GM19023 (cell line): ENCODE measurements at regions not wholly inside any gene's neighbourhood (a gene's known extent, or its start where the extent isn't known, plus 50 kb on each side); places are given as distances from the start of the nearest gene placed in this dataset.

Experiments used
- ATAC-seq: cut with Tn5 transposase; IDR thresholded peaks from one replicate; pipeline ENCODE4 v1.9.1; 2021; ENCODE audit warnings: mild to moderate bottlenecking, moderate library complexity; ENCODE audit not compliant: unreplicated experiment

DNA sequence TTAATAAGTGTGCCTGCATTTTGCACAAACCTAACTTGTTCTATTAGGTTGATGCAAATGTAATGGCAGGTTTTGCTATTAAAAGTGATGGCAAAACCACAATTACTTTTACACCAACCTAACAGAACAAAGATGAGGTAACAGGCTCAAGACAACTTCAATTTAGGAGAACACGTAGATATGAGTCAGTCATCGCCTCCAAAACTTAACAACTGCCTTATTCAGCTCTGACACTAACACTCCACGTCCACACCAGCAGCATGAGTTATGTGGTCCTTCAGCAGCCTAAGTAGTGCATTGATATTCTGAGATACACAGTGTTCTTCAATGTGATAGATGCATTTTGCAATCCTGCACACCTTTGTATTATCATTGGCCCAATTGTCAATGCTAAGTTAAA lies 1175.1 kb upstream of the ACVR2A start:
- no peak for ATAC-seq

DNA sequence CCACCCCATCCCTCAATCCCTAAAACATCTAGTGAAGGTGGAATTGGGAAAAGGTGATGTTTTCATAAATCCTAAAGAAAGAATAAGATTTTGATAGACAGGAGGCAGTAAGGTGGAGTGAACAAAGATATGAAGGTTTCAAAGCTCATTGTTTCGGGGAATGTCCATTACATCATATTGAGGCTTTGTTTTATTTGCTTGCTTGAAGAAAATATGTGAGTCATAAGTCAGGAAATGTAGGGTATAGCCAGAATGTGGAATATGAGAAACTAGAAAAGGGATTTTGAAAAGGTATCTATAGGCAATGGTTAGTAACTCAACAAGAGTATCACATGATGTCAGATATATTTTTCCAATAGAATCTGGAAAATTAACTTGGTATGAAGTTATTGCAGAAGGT lies 1178.5 kb upstream of the ACVR2A start:
- ATAC-seq, result no peak

DNA sequence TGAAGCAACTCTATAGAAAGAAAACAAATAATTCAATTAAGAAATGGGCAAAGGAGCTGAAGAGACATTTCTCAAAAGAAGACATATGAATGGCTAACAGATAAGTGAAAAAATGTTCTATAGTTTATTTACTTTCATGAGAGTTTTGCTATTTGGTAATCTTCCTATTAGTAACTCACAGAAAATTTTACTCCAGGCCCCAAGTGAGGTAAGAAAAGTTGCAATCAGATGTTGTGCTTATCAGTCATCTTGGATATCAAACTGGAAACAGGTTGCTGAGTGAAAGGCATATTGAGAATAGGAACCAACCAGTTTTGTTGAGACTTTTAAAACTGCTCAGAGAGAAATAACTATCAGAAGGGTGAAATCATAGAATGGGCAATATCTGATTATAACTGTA lies 1179.0 kb upstream of the ACVR2A start:
- ATAC-seq, result no peak

DNA sequence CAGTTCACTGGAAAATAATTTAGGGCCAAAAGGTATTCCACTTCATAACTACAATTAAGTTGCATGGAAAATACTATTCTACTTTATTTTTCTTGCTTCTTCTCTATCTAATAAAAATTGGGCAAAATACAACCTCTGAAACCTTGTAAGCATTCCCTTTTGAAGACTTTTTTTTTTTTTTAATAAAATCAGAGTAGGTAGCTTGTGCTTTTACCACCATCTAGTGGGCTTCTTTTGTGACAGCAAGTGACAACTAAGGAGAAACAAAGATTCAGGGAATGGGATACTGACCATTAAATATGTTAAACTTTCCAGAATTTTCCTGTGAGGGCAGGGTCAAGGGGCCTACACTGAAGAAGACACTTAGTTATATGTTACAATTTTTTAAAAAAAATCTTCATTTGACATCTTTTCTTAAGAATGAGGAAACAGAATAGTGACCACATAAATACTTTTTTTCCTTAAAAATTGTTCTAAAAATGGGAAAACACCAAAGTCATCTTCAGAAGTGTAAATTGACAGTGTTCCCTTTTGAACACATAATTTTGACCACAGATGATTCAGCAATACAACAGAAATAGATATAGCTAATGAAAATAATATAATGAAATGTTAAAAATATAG lies 1183.2 kb upstream of the ACVR2A start:
- no peak for ATAC-seq

DNA sequence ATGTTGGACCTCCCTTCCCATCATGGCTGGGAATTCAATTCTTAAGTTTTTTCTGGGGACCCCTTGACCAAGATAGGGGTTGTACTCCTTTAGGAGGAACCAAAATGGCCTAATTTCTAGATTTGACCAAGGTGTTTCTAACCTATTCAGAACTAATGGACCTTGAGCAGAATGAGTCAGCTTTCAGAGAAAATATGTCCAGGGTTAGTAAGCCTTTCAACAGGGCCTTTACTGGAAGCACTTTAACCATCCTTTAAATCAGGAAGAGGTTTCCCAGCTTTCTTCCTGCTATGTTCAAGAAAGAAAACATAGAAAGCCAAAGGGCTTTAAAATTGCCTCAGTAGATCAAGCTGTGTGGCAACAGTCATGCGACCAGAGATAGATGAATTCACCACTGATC lies 1184.9 kb upstream of the ACVR2A start:
- ATAC-seq, result no peak

DNA sequence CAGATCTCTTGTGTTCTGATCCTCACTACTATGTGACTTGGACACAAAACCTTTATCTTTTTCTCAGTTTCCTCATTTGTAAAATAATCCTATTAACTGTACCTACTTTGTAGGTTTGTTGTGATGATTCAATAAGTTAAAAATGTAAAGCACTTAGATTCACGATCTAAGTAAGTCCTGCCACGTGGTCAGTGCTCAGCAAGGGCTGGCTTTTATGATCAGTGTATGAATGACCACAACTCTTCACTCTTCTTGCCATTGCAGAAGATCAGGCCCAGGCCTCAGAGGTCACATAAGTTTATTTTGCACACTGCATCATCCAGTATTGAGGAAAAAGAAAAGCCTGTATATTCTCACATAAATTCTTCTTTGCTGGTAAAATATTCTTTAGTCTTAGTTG lies 1192.5 kb upstream of the ACVR2A start:
- no peak for ATAC-seq

DNA sequence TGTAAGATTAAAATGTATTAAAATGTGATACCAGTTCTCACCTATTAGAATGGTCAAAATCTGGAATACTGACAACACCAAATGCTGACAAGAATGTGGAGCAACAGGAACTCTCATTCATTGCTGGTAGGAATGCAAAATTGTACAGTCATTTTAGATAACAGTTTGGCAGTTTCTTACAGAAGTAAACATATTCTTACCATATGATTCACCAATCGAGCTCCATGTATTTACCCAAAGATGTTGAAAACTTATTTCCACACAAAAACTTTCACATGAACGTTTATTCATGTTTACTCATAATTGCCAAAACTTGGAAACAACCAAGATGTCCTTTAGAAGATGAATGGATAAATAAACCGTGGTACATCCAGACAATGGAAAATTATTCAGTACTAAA lies 1193.5 kb upstream of the ACVR2A start:
- ATAC-seq, result no peak

DNA sequence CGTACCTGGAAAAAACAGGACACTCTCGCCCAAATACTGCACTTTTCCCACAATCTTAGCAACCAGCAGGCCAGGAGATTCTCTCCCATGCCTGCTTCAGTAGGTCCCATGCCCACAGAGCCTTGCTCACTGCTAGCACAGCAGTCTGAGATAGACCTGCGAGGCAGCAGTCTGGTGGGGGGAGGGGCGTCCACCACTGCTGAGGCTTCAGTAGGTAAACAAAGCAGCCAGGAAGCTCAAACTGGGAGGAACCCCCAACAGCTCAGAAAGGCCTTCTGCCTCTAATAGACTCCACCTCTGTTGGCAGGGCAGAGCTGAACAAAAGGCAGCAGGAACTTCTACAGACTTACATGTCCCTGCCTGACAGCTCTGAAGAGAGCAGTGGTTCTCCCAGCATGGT lies 1202.8 kb upstream of the ACVR2A start:
- ATAC-seq, result no peak

DNA sequence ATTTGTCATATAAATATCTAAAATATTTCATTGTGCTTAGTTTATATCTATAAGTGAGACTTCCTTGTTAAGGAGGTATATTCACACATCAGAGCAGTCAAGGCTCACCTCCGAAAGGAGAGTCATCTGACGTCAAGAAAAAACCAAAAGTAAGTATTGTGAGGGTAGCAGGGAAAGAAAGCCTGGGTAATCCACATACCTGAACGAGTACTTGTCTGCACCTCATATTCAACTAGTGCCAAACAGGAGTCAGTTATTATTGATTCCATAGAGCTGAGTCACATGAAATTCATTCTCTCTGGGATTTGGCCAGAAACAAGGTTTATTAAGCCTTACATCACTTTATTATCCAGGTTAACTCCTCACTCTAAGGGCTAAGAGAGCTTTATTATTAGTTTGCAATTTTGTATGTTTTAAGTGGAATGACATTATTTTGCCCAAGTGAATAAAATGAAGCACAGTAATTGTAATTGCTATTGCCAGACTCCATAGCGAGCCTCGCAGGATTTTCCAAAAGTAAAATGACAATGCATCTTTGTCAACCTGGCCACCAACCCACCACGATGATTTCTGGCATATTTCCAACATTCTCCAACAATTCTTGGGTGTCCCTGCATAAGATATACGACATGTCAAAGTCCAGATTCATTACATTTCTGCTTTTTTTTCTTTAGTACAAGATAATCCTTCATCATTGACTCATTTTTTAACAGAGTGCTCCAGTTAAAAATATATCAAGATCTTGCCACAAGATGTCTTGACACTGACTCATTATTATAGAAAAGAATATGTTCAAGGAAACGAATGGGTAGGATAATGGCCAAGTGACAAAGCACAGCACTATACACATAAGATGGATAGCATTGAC lies 1210.4 kb upstream of the ACVR2A start:
- ATAC-seq, result no peak

DNA sequence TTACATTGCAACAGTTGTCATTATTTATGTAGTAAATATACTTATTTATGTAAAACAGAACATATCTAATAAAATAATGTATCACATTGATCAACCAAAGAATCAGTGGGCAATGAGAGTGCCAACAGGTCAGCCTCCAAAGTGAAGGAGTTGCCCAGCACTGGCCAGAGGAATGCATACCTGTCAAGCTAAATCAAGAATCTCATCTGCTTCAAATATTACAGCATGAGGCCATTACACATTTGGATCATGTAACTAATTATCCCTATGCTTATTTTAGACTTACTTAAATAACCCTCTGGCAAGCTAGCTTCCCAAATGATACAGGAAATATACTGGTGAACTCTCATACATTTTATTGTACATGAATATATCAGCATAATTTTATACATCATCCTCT lies 1211.7 kb upstream of the ACVR2A start:
- ATAC-seq, result no peak

DNA sequence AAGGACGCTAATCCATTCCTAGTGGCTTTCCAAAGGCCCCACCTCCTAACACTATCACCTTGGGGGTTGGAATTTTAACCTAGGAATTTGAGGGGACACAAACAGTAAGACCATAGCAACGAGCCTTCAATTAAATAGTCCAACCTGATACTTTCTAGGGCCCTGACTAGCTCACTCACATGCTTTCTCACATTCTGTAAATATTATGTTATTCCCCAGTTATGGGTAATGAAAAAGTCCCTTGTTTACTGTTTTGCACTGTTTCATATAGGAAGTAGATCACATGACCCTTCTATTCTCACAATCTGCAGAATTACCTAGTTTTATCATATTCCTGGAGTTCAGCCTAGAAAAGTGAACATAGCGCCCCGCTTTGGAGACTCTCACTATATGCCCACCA lies 1212.1 kb upstream of the ACVR2A start:
- ATAC-seq, result no peak

DNA sequence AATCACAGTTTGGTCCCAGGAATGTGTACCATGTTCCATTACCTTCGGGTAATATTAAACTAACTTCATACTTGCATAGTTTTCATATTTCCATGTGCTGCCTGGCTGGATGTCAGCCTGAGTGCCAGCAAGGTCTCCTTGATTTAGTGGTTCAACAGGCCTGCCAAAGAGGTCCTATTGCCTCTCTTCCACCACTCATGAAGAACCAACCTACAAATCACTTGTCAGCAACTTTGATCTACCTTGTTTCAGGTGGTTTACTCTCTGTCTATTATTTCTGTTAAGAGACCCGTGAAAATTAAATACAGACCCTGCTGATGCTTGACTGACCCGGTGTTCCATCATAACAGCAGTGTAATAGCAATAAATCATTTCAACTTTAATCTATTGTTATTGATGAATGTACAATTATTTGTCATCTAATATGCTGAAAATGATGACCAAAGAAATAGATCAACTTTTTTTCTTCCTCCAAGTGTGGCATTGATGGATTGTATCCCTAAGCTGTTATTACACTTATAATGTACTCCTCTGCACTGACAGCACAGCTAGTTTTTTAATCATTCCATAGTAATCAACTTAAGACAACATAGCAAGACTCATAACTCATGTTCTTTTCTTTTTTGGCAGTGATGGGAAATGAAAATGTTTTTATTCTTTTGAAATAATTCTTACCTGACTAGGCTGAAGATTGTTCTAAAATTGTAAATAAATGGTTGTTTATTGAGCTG lies 1220.2 kb upstream of the ACVR2A start:
- no peak for ATAC-seq

DNA sequence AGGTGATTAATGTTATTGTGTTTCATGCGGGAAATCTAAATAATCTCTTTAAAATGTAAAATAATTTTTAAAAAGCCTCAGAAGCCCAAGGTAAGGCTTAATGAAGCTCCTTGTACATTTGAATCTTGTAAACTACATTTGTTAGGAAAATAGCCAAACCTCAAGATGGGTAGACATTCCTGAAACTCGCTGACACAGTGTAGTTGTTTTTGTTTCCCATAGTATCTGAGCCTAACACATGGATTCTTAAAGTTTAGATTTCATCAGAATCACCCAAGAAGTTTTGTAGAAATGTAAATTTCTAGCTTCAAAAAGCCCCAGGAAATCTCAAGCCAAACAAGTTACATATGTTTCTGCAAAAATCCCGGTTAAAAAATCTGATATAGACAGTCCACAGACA lies 1221.1 kb upstream of the ACVR2A start:
- no peak for ATAC-seq

DNA sequence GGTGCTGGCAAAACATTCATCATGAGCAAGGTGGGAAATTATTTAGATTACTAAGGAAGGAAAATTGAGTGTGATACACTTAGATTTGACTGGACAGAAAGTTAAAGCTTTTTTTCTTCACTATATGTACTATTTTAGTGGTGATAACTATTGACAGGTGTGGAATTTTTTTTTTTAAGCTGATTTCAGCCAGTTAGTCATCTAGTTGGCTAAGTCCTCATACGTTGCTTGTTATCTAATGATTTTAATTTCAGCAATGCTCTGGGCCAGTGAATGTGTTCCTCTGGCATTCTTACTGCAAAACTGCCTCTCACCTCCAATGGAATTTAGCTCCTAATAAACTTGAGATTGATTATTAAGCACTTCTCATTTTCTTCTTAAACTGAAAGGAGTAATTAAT lies 1223.2 kb upstream of the ACVR2A start:
- no peak for ATAC-seq

DNA sequence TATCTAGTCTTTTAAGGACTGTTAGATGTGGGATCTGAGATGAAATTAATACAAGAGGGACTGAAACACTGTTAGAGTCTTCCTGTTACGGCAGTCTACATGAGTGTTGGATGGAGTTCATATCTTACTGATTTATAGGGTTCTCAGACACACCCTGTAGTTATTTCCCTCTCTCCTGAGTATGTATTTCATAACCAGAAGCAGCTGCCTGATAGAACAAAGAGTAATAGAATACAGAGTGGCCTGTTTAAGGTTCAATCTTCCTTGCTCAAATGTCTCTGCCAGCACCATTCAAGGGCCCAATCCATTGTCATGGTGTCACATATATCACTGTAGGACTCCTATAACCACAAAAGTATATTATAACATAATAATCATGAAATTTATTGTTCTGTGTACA lies 1229.1 kb upstream of the ACVR2A start:
- no peak for ATAC-seq

DNA sequence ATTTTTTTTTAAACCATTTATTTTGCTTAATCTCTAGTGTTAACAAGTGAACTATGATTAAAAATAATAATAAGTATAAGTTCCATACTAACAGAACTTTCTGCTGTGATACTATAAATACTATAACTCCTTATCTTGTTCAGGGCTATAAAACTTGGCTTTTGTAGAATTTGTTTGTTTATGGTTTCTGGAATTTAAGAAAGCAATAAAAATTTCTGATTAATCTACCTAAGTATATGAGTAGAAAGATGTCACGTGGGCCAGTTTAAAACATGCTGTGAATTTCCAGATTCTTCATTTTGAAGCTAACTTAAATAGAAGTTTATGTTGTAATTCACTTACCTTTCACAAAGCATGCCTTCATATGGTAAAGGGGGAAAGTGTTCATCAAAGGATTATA lies 1236.3 kb upstream of the ACVR2A start:
- ATAC-seq, result no peak

DNA sequence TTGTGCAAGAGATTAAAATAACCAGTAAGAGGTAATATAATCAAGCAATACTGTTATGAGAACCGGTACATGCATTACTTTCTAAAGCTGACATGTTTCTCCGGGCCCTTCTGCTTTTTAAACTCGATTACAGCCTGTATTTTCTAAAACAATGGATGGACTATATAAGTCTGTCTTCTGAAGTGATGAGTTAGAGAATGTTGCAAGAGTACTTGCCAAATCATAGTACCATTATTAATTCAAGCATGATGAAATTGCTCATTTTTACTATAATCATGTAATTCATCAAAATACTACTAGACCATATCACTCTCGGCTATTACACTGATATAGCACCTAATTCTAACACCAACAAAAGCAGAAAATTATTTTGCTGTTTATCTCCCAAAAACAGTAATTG lies 1240.3 kb upstream of the ACVR2A start:
- no peak for ATAC-seq

DNA sequence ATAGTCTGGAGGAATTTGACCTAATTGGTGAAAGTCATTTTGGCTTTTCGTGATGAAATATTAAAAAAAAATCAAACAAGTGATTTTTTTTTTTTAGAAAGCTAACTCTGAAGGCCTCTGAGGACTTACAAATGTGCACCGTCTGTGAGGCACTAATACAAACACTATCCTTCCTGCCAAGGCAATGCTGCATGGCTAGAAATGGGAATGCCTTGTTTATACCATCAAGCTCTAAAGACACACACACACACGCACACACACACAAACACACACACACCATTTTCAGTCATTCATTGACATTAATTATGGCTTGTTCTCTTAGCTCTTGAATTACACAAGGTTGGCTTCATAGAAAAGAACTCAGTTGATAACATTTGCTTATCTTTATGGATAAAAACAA lies 1242.0 kb upstream of the ACVR2A start:
- no peak for ATAC-seq

DNA sequence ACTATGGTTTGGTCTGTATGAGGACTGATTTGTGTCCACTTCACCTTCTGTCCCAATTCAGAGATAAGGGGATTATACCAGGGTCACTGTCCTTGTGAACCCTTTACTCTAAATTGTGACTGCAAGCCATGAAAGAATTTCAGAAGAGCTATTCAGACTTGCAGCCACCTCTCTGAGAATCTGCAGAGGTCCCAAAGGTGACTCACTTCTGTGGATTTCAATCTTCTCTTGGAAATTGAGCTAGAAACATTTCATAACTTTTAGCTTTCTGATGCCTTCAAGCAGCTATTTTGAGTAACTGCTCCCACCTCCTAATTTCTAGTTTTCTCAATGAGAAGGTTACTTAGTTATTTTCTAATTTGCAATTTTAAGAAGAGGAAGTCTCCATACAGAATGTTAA lies 1242.4 kb upstream of the ACVR2A start:
- no peak for ATAC-seq

DNA sequence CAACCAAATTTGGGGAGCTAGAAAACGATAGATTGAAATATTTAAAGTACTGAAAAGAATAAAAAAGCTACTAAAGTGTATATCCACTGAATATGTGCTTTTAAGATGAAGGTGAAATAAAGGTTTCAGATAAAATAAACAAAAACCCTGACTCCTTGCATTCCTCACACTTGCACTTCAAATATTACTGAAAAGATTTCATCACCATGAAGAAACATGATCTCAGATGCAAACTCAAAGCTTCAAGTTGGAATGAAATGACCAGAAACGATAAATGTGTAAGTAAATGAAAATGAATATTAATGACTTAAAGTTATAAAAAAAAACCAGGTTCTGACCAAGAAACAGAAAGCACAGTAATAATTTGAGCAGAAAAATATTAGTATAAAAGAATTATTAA lies 1246.0 kb upstream of the ACVR2A start:
- ATAC-seq, result no peak

DNA sequence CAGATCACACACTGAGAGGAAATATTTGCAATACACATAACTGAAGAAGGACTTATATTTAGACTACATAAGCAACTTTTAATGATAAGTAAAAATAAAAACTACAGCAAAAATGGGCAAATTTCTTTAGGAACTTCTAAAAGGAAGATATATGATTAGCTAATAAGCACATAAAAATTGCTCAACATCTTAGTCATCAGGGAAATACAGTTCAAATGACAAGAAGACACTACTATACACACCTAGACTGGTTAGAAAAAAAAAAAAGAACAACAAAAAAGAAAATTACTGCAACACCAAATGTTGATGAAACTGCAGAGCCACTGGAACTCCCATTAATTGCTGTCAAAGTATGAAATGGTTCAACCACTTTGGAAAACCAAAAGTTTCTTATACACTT lies 1247.5 kb upstream of the ACVR2A start:
- ATAC-seq, result no peak

DNA sequence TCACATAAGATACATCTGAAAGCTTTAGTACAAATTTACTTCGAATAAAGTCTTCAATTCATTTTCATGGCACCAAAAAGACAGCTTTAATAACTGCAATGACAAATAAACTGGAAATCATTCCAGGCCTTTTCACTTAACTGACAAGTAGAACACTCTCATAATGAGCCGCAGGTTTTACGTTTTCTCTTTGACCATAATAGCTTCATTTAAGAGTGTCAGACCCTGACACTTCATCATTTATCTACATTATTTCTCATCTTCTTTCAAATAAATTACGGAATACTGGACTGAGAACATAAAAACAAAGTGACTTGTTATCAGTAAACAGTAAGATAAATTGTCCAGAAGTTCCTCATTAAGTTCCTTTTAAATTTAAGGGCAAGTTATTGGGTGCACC lies 1252.9 kb upstream of the ACVR2A start:
- ATAC-seq, result no peak
